KMS-11 (cell line): ENCODE measurements at regions not wholly inside any gene's neighbourhood (a gene's known extent, or its start where the extent isn't known, plus 50 kb on each side); places are given as distances from the start of the nearest gene placed in this dataset.

Experiments used
- H2AFZ ChIP-seq: fragments of 200-600 bp; sonication (generic); 2 replicates; pipeline ENCODE4 v1.6.1; 2016; ENCODE audit warnings: antibody characterized with exemption, mixed run types, low read depth
- H3K27ac ChIP-seq: fragments of 200-600 bp; sonication (generic); 2 replicates; pipeline ENCODE4 v1.6.1; 2016; ENCODE audit warnings: mild to moderate bottlenecking, mixed run types
- H3K27me3 ChIP-seq: fragments of 200-600 bp; sonication (generic); 2 replicates; pipeline ENCODE4 v1.6.1; 2017; ENCODE audit warnings: mild to moderate bottlenecking, low read depth, mixed run types, moderate library complexity; ENCODE audit not compliant: insufficient read depth
- H3K36me3 ChIP-seq: fragments of 200-600 bp; sonication (generic); 2 replicates; pipeline ENCODE4 v1.6.1; 2017; ENCODE audit warnings: mild to moderate bottlenecking, mixed run types; ENCODE audit not compliant: insufficient read depth
- H3K4me1 ChIP-seq: fragments of 200-600 bp; sonication (generic); 2 replicates; pipeline ENCODE4 v1.6.1; 2016; ENCODE audit warnings: mild to moderate bottlenecking, low read depth, mixed run types; ENCODE audit not compliant: poor library complexity, severe bottlenecking
- H3K4me2 ChIP-seq: fragments of 200-600 bp; sonication (generic); 2 replicates; pipeline ENCODE4 v1.7.0; 2016; ENCODE audit warnings: mild to moderate bottlenecking, mixed run types
- H3K4me3 ChIP-seq: fragments of 200-600 bp; sonication (generic); IDR thresholded peaks from 2 replicates; pipeline ENCODE4 v1.6.1; 2017; ENCODE audit warnings: low read depth, low read length, mixed read lengths; ENCODE audit not compliant: insufficient read depth
- H3K79me2 ChIP-seq: fragments of 200-600 bp; sonication (generic); 2 replicates; pipeline ENCODE4 v1.6.1; 2016; ENCODE audit warnings: low read depth, mixed run types; ENCODE audit not compliant: insufficient read depth
- H3K9ac ChIP-seq: fragments of 200-600 bp; sonication (generic); 2 replicates; pipeline ENCODE4 v1.6.1; 2016; ENCODE audit warnings: mild to moderate bottlenecking, mixed run types
- H4K20me1 ChIP-seq: fragments of 200-600 bp; sonication (generic); 2 replicates; pipeline ENCODE4 v1.6.1; 2016; ENCODE audit warnings: mild to moderate bottlenecking, mixed run types; ENCODE audit not compliant: insufficient read depth
- TF ChIP-seq, protein P1 (sequence below): fragments of 200-600 bp; sonication (generic); conservative IDR thresholded peaks from 2 replicates; pipeline ENCODE4 v1.6.1; 2017; ENCODE audit warnings: low read depth, mild to moderate bottlenecking, antibody characterized with exemption, low read length, moderate library complexity, mixed read lengths

DNA sequence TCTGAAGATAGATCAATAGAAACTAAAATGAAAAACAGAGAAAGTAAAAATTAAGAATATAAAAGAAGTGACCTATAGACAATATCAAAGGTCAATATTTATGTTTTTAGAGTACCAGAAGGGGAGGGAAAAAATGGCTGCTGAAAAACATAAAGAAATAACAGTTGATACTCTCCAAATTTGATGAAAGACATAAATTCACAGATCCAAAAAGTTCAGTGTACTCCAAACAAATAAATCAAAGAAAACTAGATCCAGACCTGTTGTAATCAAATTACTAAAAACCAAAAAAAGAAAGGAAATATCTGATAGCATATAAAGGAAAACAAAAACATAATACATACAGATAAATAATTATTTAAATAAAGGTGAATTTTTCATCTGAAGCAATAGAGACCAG lies 1689.1 kb upstream of the TMEFF2 start:
- H3K27me3 ChIP-seq: no peaks in the 10 kb centered on the region
- no peaks in the 10 kb centered on the region for H3K36me3 ChIP-seq
- TF ChIP-seq, protein P1, sequence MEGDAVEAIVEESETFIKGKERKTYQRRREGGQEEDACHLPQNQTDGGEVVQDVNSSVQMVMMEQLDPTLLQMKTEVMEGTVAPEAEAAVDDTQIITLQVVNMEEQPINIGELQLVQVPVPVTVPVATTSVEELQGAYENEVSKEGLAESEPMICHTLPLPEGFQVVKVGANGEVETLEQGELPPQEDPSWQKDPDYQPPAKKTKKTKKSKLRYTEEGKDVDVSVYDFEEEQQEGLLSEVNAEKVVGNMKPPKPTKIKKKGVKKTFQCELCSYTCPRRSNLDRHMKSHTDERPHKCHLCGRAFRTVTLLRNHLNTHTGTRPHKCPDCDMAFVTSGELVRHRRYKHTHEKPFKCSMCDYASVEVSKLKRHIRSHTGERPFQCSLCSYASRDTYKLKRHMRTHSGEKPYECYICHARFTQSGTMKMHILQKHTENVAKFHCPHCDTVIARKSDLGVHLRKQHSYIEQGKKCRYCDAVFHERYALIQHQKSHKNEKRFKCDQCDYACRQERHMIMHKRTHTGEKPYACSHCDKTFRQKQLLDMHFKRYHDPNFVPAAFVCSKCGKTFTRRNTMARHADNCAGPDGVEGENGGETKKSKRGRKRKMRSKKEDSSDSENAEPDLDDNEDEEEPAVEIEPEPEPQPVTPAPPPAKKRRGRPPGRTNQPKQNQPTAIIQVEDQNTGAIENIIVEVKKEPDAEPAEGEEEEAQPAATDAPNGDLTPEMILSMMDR: no peak
- H3K79me2 ChIP-seq: no peaks in the 10 kb centered on the region
- H3K27ac ChIP-seq: no peak overlapping the region
- no peaks in the 10 kb centered on the region for H3K4me1 ChIP-seq
- no peak overlapping the region for H2AFZ ChIP-seq
- no peaks in the 10 kb centered on the region for H4K20me1 ChIP-seq
- no peak overlapping the region for H3K4me2 ChIP-seq
- no peak overlapping the region for H3K9ac ChIP-seq
- no peak overlapping the region for H3K4me3 ChIP-seq

DNA sequence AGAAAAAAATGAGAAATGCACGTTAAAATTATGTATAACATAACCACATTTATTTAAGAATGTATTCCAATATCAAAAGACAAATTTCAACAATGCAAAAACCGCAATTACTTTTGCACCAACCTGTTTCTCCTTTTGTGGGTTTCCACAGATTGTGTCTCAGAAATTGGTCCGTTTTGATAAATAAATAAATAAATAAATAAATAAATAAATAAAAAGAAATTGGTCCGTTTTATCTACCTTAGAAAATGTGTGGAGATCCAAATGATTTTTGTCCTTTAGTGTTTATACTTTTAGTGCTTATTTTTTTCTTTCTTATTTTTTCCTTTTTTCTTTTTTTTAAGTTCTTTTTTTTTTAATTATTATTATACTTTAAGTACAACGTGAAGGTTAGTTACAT lies 1682.2 kb upstream of the TMEFF2 start:
- Histone ChIP-seq H2AFZ (no peak overlapping the region), H3K4me2 (no peak overlapping the region), H4K20me1 (no peaks in the 10 kb centered on the region), H3K79me2 (no peaks in the 10 kb centered on the region), H3K36me3 (no peaks in the 10 kb centered on the region), H3K27me3 (no peaks in the 10 kb centered on the region), H3K9ac (no peak overlapping the region), H3K27ac (no peak overlapping the region), H3K4me1 (no peaks in the 10 kb centered on the region), H3K4me3 (no peak overlapping the region)
- TF ChIP-seq, protein P1: no peak

GRCh38 chr2:193869564-193869963 lies 1674.8 kb upstream of the TMEFF2 start:
- TF ChIP-seq, protein P1: no peak
- H3K79me2 ChIP-seq: no peaks in the 10 kb centered on the region
- H4K20me1 ChIP-seq: no peaks in the 10 kb centered on the region
- H3K4me1 ChIP-seq: no peaks in the 10 kb centered on the region
- H3K36me3 ChIP-seq: no peaks in the 10 kb centered on the region
- H3K4me3 ChIP-seq: no peak overlapping the region
- no peak overlapping the region for H3K9ac ChIP-seq
- H2AFZ ChIP-seq: no peak overlapping the region
- H3K27ac ChIP-seq: no peak overlapping the region
- H3K27me3 ChIP-seq: no peaks in the 10 kb centered on the region
- H3K4me2 ChIP-seq: no peak overlapping the region

DNA sequence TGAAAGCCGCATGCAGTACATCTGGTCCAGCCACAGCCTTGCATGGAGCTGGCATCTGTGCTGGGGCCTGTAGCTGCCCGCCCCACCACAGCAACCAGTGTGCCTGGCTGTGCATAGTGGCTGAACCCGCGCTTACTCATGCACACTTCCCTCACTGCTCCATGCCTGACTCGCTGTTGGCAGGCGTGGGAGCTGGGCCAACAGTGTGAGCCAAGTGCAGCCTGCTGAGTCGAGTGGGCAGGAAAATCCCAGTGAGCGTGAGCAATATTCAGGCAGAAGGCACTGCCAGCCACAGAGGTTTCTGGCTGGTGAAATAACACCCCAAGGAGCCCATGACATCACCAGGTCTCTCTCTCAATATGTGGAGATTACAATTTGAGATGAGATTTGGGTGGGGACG lies 1674.1 kb upstream of the TMEFF2 start:
- no peaks in the 10 kb centered on the region for H4K20me1 ChIP-seq
- no peaks in the 10 kb centered on the region for H3K4me1 ChIP-seq
- no peak overlapping the region for H3K4me2 ChIP-seq
- no peak overlapping the region for H2AFZ ChIP-seq
- TF ChIP-seq, protein P1: no peak
- no peaks in the 10 kb centered on the region for H3K79me2 ChIP-seq
- no peaks in the 10 kb centered on the region for H3K27me3 ChIP-seq
- H3K9ac ChIP-seq: no peak overlapping the region
- H3K4me3 ChIP-seq: no peak overlapping the region
- H3K36me3 ChIP-seq: no peaks in the 10 kb centered on the region
- H3K27ac ChIP-seq: no peak overlapping the region
